ENCODE measurements at regions not wholly inside any gene's neighbourhood (a gene's known extent, or its start where the extent isn't known, plus 50 kb on each side); places are given as distances from the start of the nearest gene placed in this dataset.

GRCh38 chrX:13188731-13189309, 131.0 kb downstream of the ATXN3L start:
- TF ChIP-seq, protein P1, sequence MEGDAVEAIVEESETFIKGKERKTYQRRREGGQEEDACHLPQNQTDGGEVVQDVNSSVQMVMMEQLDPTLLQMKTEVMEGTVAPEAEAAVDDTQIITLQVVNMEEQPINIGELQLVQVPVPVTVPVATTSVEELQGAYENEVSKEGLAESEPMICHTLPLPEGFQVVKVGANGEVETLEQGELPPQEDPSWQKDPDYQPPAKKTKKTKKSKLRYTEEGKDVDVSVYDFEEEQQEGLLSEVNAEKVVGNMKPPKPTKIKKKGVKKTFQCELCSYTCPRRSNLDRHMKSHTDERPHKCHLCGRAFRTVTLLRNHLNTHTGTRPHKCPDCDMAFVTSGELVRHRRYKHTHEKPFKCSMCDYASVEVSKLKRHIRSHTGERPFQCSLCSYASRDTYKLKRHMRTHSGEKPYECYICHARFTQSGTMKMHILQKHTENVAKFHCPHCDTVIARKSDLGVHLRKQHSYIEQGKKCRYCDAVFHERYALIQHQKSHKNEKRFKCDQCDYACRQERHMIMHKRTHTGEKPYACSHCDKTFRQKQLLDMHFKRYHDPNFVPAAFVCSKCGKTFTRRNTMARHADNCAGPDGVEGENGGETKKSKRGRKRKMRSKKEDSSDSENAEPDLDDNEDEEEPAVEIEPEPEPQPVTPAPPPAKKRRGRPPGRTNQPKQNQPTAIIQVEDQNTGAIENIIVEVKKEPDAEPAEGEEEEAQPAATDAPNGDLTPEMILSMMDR (conservative IDR thresholded peaks at IDR 0.05; ENCODE audit: low read length), result no peak
- TF ChIP-seq EZH2phosphoT487 (IDR thresholded peaks at IDR 0.05; ENCODE audit: borderline replicate concordance), result no peak

Measured in Loucy (cell line).